AG04449 (cell line): ENCODE measurements at regions not wholly inside any gene's neighbourhood (a gene's known extent, or its start where the extent isn't known, plus 50 kb on each side); places are given as distances from the start of the nearest gene placed in this dataset.

Experiments
- CTCF ChIA-PET: fragments of 350-600 bp; formaldehyde crosslinking; extraction: SDS; loops from one replicate; lab custom pipeline; 2021; ENCODE audit warnings: antibody characterized with exemption; lab: Yijun Ruan, JAX
- POLR2A ChIA-PET: fragments of 400-600, 350-600 bp; formaldehyde crosslinking; extraction: SDS; loops from one replicate; lab custom pipeline; 2020; ENCODE audit warnings: antibody characterized with exemption, inconsistent platforms; lab: Yijun Ruan, JAX
- DNase-seq: peaks from one replicate; pipeline ENCODE4 v3.0.0-alpha.2; 2010; ENCODE audit warnings: low read depth, low spot score
- H3K4me3 ChIP-seq: 2 replicates; pipeline ENCODE4 v1.5.1; 2011; ENCODE audit warnings: low read depth, mild to moderate bottlenecking, control low read depth, low read length
- CTCF ChIP-seq: IDR thresholded peaks from one replicate; pipeline ENCODE4 v1.5.1; 2011; ENCODE audit warnings: mild to moderate bottlenecking, moderate library complexity, low read length, control low read depth, inconsistent platforms; ENCODE audit not compliant: insufficient read depth; ENCODE audit errors: missing control alignments

- ChIA-PET POLR2A (no interaction called here), CTCF (no interaction called here)
- H3K4me3 ChIP-seq: no peak overlapping the region
- DNase-seq: no peak
- TF ChIP-seq CTCF: no peak
Measured at GRCh38 chr7:125030756-125031387, 101.2 kb upstream of the POT1 start.

GRCh38 chr7:125025620-125026019 is 96.0 kb upstream of the POT1 start:
- no peak overlapping the region for H3K4me3 ChIP-seq
- CTCF ChIA-PET: no interaction called here
- POLR2A ChIA-PET: no interaction called here
- TF ChIP-seq CTCF: no peak
- DNase-seq: no peak

GRCh38 chr7:125020801-125021200 is 91.2 kb upstream of the POT1 start:
- ChIA-PET POLR2A (no interaction called here), CTCF (no interaction called here)
- no peak overlapping the region for H3K4me3 ChIP-seq
- no peak for DNase-seq
- TF ChIP-seq CTCF: no peak

- TF ChIP-seq CTCF: no peak
- ChIA-PET POLR2A (no interaction called here), CTCF (no interaction called here)
- H3K4me3 ChIP-seq: no peak overlapping the region
- no peak for DNase-seq
Measured at GRCh38 chr7:125010540-125010939, 80.9 kb upstream of the POT1 start.

GRCh38 chr7:124996778-124997177 is 67.2 kb upstream of the POT1 start:
- DNase-seq: no peak
- TF ChIP-seq CTCF: peak; percentile 12
- H3K4me3 ChIP-seq: no peak overlapping the region
- POLR2A ChIA-PET: no interaction called here
- CTCF ChIA-PET: interaction anchor here (0.5 to 0.6 kb wide), 2 partner anchors 23 to 141 kb away, joined by 3 to 4 read pairs; no protein-coding TSS in a partner anchor

GRCh38 chr7:124992851-124993562 is 63.4 kb upstream of the POT1 start:
- CTCF ChIA-PET: no interaction called here
- TF ChIP-seq CTCF: no peak
- peak; percentile 40 for DNase-seq
- H3K4me3 ChIP-seq: peak overlapping the region; percentile 19
- POLR2A ChIA-PET: interaction anchor here (0.7 kb wide), 1 partner anchor 534 kb away, joined by 3 read pairs; no protein-coding TSS in a partner anchor
